SK-N-SH (cell line): ENCODE measurements at regions not wholly inside any gene's neighbourhood (a gene's known extent, or its start where the extent isn't known, plus 50 kb on each side); places are given as distances from the start of the nearest gene placed in this dataset.
A peak's percentile ranks its signal among the peaks of the same experiment; 100 is the strongest.

Experiments
- CTCF ChIA-PET: fragments of 300-600, 350-600 bp; formaldehyde crosslinking; extraction: SDS; loops from one replicate; lab custom pipeline; 2021; lab: Yijun Ruan, JAX
- POLR2A ChIA-PET: fragments of 350-600 bp; sonication (Branson Sonifier 250); formaldehyde crosslinking; extraction: SDS; loops from one replicate; lab custom pipeline; 2020; ENCODE audit warnings: antibody characterized with exemption, inconsistent platforms; lab: Yijun Ruan, JAX
- DNase-seq: peaks from one replicate; pipeline ENCODE4 v3.0.0; 2012
- H2AFZ ChIP-seq: fragments of 200-600 bp; sonication (generic); 2 replicates; pipeline ENCODE4 v1.8.1; 2016; ENCODE audit warnings: antibody characterized with exemption, mild to moderate bottlenecking, low read depth
- H3F3A ChIP-seq: fragments of 200-600 bp; sonication (generic); replicated peaks from 2 replicates; pipeline ENCODE3; 2016; ENCODE audit warnings: antibody characterized with exemption, mild to moderate bottlenecking; ENCODE audit not compliant: insufficient read depth
- H3K27ac ChIP-seq, 2 experiments: fragments of 200-500 bp in 1 of 2; fragments of 200-600 bp in 1 of 2; sonication (Bioruptor generic) in 1 of 2; sonication (generic), shearing (Covaris generic) in 1 of 2; 2 replicates each; pipeline versions ENCODE4 v1.5.1 to v1.6.1; 2014 to 2016; ENCODE audit warnings: low read depth in 2 of 2, inconsistent platforms in 1 of 2, low read length in 1 of 2, mild to moderate bottlenecking in 1 of 2, mixed read lengths in 1 of 2
- H3K27me3 ChIP-seq: fragments of 200-600 bp; sonication (generic), shearing (Covaris generic); 2 replicates; pipeline ENCODE4 v1.6.1; 2016; ENCODE audit warnings: mixed run types; ENCODE audit not compliant: insufficient read depth
- H3K36me3 ChIP-seq, 2 experiments: fragments of 200-500 bp in 1 of 2; fragments of 200-600 bp in 1 of 2; sonication (Bioruptor generic) in 1 of 2; sonication (generic) in 1 of 2; replicated peaks in 1 of 2; 2 replicates each; pipeline versions ENCODE3 to v1.5.1; 2014 to 2016; ENCODE audit warnings: low read length in 1 of 2, mild to moderate bottlenecking in 1 of 2; ENCODE audit not compliant: insufficient read depth in 2 of 2, control insufficient read depth in 1 of 2
- H3K4me1 ChIP-seq, 2 experiments: fragments of 200-500 bp in 1 of 2; fragments of 200-600 bp in 1 of 2; sonication (Bioruptor generic) in 1 of 2; sonication (generic), shearing (Covaris generic) in 1 of 2; 2 replicates each; pipeline versions ENCODE4 v1.5.1 to v1.6.1; 2014 to 2016; ENCODE audit warnings: low read depth in 1 of 2, low read length in 1 of 2, mixed run types in 1 of 2; ENCODE audit not compliant: insufficient read depth in 2 of 2, control insufficient read depth in 1 of 2
- H3K4me2 ChIP-seq: fragments of 200-600 bp; sonication (generic), shearing (Covaris generic); 2 replicates; pipeline ENCODE4 v1.6.1; 2017; ENCODE audit warnings: mixed run types
- H3K4me3 ChIP-seq, 2 experiments: fragments of 200-500 bp in 1 of 2; fragments of 200-600 bp in 1 of 2; sonication (Bioruptor generic) in 1 of 2; sonication (generic), shearing (Covaris generic) in 1 of 2; 2 replicates each; pipeline versions ENCODE4 v1.5.1 to v1.8.1; 2014 to 2016; ENCODE audit warnings: low read depth in 2 of 2, inconsistent platforms in 1 of 2, low read length in 1 of 2, mild to moderate bottlenecking in 1 of 2, mixed read lengths in 1 of 2, moderate library complexity in 1 of 2
- H3K79me2 ChIP-seq: fragments of 200-600 bp; sonication (generic); 2 replicates; pipeline ENCODE4 v1.8.1; 2017; ENCODE audit warnings: mild to moderate bottlenecking; ENCODE audit not compliant: insufficient read depth
- H3K9ac ChIP-seq: fragments of 200-600 bp; sonication (generic); 2 replicates; pipeline ENCODE4 v1.6.1; 2017; ENCODE audit warnings: mixed run types
- H3K9me2 ChIP-seq: fragments of 200-600 bp; sonication (generic); 2 replicates; pipeline ENCODE4 v1.6.1; 2017; ENCODE audit warnings: mixed run types
- H3K9me3 ChIP-seq: fragments of 200-600 bp; sonication (generic); 2 replicates; pipeline ENCODE4 v1.6.1; 2017; ENCODE audit warnings: mixed run types, mild to moderate bottlenecking, moderate library complexity
- H4K20me1 ChIP-seq: fragments of 200-600 bp; sonication (generic); 2 replicates; pipeline ENCODE4 v1.6.1; 2017; ENCODE audit warnings: mild to moderate bottlenecking, mixed run types; ENCODE audit not compliant: insufficient read depth
- CHD2 ChIP-seq: fragments of 150-350 bp; IDR thresholded peaks from 2 replicates; pipeline ENCODE4 v1.6.1; 2018; ENCODE audit warnings: low read length; ENCODE audit not compliant: partially characterized antibody
- ELF1 ChIP-seq: IDR thresholded peaks from 2 replicates; pipeline ENCODE4 v1.4.0; 2012
- EZH2phosphoT487 ChIP-seq: fragments of 200-600 bp; sonication (generic); IDR thresholded peaks from 2 replicates; pipeline ENCODE4 v1.6.1; 2017; ENCODE audit warnings: low read depth, mixed run types, mild to moderate bottlenecking, antibody characterized with exemption, moderate library complexity, borderline replicate concordance
- FOXJ3 ChIP-seq: sonication (generic); formaldehyde crosslinking; IDR thresholded peaks from 2 replicates; pipeline ENCODE4 v1.5.1; 2020; ENCODE audit warnings: mild to moderate bottlenecking, missing genetic modification reagents
- FOXM1 ChIP-seq: IDR thresholded peaks from 2 replicates; pipeline ENCODE4 v1.4.0; 2012; ENCODE audit warnings: low read depth, mild to moderate bottlenecking
- GATA2 ChIP-seq: sonication (generic); formaldehyde crosslinking; IDR thresholded peaks from 2 replicates; pipeline ENCODE4 v1.5.0; 2020; ENCODE audit warnings: mild to moderate bottlenecking, missing genetic modification reagents
- JUND ChIP-seq: IDR thresholded peaks from 2 replicates; pipeline ENCODE4 v1.4.0; 2012
- MAX ChIP-seq: IDR thresholded peaks from 2 replicates; pipeline ENCODE4 v1.4.0; 2012; ENCODE audit warnings: low read depth
- MEF2A ChIP-seq: IDR thresholded peaks from 2 replicates; pipeline ENCODE4 v1.4.0; 2012; ENCODE audit warnings: low read depth, borderline replicate concordance
- NFIC ChIP-seq: IDR thresholded peaks from 2 replicates; pipeline ENCODE4 v1.4.0; 2012; ENCODE audit warnings: borderline replicate concordance
- POLR2AphosphoS5 ChIP-seq: IDR thresholded peaks from 2 replicates; pipeline ENCODE4 v1.6.1; 2012; ENCODE audit warnings: low read depth, low read length
- RAD21 ChIP-seq: IDR thresholded peaks from 2 replicates; pipeline ENCODE4 v1.6.1; 2012; ENCODE audit warnings: mild to moderate bottlenecking, low read length
- RCOR1 ChIP-seq: fragments of 150-350 bp; IDR thresholded peaks from 2 replicates; pipeline ENCODE4 v1.6.1; 2017; ENCODE audit warnings: antibody characterized with exemption, low read length
- RFX5 ChIP-seq: IDR thresholded peaks from 2 replicates; pipeline ENCODE4 v1.6.1; 2012; ENCODE audit warnings: mild to moderate bottlenecking, improper control_type of control experiment, low read length
- SIN3A ChIP-seq: IDR thresholded peaks from 2 replicates; pipeline ENCODE4 v1.6.1; 2012; ENCODE audit warnings: low read depth, mild to moderate bottlenecking, low read length, moderate library complexity, borderline replicate concordance
- TEAD4 ChIP-seq: IDR thresholded peaks from 2 replicates; pipeline ENCODE4 v1.4.0; 2012; ENCODE audit warnings: mild to moderate bottlenecking, borderline replicate concordance; ENCODE audit not compliant: insufficient read depth
- WGBS: methylation state at CpG from one replicate; pipeline ENCODE4 v1.1.6; 2017; ENCODE audit warnings: low lambda C conversion rate; 5-methylcytosine and 5-hydroxymethylcytosine counted together
- TF ChIP-seq, protein P1 (sequence below): IDR thresholded peaks from 2 replicates; pipeline ENCODE4; 2012
- TF ChIP-seq, protein P2 (sequence below): IDR thresholded peaks from 2 replicates; pipeline ENCODE4 v1.6.1; 2012; ENCODE audit warnings: mild to moderate bottlenecking, low read depth, low read length, moderate library complexity
- TF ChIP-seq, protein P3 (sequence below): IDR thresholded peaks from 2 replicates; pipeline ENCODE4 v1.4.0; 2012; ENCODE audit warnings: low read depth, borderline replicate concordance
- TF ChIP-seq, protein P4 (sequence below): IDR thresholded peaks from 2 replicates; pipeline ENCODE4 v1.4.0; 2012; ENCODE audit warnings: low read depth, borderline replicate concordance

GRCh38 chr5:34411470-34412346 lies 244.4 kb upstream of the RAI14 start:
- no peak overlapping the region for H2AFZ ChIP-seq
- H3F3A ChIP-seq, result peaks cover 9% of the 10 kb centered on the region
- TF ChIP-seq SIN3A (no peak), CHD2 (no peak), ELF1 (no peak), RAD21 (no peak), NFIC (no peak), FOXM1 (no peak), JUND (no peak), POLR2AphosphoS5 (no peak)
- TF ChIP-seq, protein P1, sequence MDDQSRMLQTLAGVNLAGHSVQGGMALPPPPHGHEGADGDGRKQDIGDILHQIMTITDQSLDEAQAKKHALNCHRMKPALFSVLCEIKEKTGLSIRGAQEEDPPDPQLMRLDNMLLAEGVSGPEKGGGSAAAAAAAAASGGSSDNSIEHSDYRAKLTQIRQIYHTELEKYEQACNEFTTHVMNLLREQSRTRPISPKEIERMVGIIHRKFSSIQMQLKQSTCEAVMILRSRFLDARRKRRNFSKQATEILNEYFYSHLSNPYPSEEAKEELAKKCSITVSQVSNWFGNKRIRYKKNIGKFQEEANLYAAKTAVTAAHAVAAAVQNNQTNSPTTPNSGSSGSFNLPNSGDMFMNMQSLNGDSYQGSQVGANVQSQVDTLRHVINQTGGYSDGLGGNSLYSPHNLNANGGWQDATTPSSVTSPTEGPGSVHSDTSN, result no peak
- H3K27me3 ChIP-seq, result no peaks in the 10 kb centered on the region
- H3K9me2 ChIP-seq, result no peaks in the 10 kb centered on the region
- no peaks in the 10 kb centered on the region for H3K9me3 ChIP-seq
- H3K27ac ChIP-seq, result no peak overlapping the region
- H3K9ac ChIP-seq, result no peak overlapping the region
- no peak overlapping the region for H3K4me3 ChIP-seq
- CTCF ChIA-PET, result no interaction called here
- no peaks in the 10 kb centered on the region for H3K36me3 ChIP-seq
- no peaks in the 10 kb centered on the region for H4K20me1 ChIP-seq
- no peak overlapping the region for H3K4me2 ChIP-seq
- POLR2A ChIA-PET, result no interaction called here
- no peak for DNase-seq
- H3K4me1 ChIP-seq, result no peaks in the 10 kb centered on the region; a peak in 1 of 4 replicates
- H3K79me2 ChIP-seq, result no peaks in the 10 kb centered on the region

GRCh38 chr5:34412736-34413135 lies 243.4 kb upstream of the RAI14 start:
- Histone ChIP-seq H3K4me2 (peak overlapping the region; percentile 20), H3F3A (peaks cover 9% of the 10 kb centered on the region), H3K9ac (0 out of 2 replicates have a peak overlapping the region, but pooled peaks have one; percentile 7), H3K4me3 (no peak overlapping the region), H3K9me3 (no peaks in the 10 kb centered on the region), H3K4me1 (no peaks in the 10 kb centered on the region; a peak in 1 of 4 replicates), H3K27me3 (no peaks in the 10 kb centered on the region), H4K20me1 (no peaks in the 10 kb centered on the region), H3K36me3 (no peaks in the 10 kb centered on the region), H3K27ac (peak overlapping the region in 1 of 2 experiments; percentile 36; a peak in 1 of 4 replicates), H3K9me2 (no peaks in the 10 kb centered on the region), H3K79me2 (no peaks in the 10 kb centered on the region), H2AFZ (peak overlapping the region; percentile 36; the same call in 1 of the 2 replicates)
- no peak for DNase-seq
- POLR2A ChIA-PET, result no interaction called here
- WGBS, result 18% methylated on average over 2 of the region's 2 CpGs
- CTCF ChIA-PET, result interaction anchor here (0.6 to 0.7 kb wide), 2 partner anchors 14 to 580 kb away, joined by 3 read pairs; no protein-coding TSS in a partner anchor
- TF ChIP-seq RFX5, result no peak
- TF ChIP-seq GATA2, result no peak
- TF ChIP-seq POLR2AphosphoS5, result no peak
- TF ChIP-seq, protein P2, sequence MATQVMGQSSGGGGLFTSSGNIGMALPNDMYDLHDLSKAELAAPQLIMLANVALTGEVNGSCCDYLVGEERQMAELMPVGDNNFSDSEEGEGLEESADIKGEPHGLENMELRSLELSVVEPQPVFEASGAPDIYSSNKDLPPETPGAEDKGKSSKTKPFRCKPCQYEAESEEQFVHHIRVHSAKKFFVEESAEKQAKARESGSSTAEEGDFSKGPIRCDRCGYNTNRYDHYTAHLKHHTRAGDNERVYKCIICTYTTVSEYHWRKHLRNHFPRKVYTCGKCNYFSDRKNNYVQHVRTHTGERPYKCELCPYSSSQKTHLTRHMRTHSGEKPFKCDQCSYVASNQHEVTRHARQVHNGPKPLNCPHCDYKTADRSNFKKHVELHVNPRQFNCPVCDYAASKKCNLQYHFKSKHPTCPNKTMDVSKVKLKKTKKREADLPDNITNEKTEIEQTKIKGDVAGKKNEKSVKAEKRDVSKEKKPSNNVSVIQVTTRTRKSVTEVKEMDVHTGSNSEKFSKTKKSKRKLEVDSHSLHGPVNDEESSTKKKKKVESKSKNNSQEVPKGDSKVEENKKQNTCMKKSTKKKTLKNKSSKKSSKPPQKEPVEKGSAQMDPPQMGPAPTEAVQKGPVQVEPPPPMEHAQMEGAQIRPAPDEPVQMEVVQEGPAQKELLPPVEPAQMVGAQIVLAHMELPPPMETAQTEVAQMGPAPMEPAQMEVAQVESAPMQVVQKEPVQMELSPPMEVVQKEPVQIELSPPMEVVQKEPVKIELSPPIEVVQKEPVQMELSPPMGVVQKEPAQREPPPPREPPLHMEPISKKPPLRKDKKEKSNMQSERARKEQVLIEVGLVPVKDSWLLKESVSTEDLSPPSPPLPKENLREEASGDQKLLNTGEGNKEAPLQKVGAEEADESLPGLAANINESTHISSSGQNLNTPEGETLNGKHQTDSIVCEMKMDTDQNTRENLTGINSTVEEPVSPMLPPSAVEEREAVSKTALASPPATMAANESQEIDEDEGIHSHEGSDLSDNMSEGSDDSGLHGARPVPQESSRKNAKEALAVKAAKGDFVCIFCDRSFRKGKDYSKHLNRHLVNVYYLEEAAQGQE, result no peak
- no peak for TF ChIP-seq ELF1
- 0 out of 2 replicates have a peak, but pooled peaks have one; percentile 22 for TF ChIP-seq TEAD4
- no peak for TF ChIP-seq MAX
- TF ChIP-seq EZH2phosphoT487, result no peak
- no peak for TF ChIP-seq MEF2A
- TF ChIP-seq, protein P3, sequence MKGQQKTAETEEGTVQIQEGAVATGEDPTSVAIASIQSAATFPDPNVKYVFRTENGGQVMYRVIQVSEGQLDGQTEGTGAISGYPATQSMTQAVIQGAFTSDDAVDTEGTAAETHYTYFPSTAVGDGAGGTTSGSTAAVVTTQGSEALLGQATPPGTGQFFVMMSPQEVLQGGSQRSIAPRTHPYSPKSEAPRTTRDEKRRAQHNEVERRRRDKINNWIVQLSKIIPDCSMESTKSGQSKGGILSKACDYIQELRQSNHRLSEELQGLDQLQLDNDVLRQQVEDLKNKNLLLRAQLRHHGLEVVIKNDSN, result no peak
- no peak for TF ChIP-seq RCOR1
- TF ChIP-seq, protein P4, sequence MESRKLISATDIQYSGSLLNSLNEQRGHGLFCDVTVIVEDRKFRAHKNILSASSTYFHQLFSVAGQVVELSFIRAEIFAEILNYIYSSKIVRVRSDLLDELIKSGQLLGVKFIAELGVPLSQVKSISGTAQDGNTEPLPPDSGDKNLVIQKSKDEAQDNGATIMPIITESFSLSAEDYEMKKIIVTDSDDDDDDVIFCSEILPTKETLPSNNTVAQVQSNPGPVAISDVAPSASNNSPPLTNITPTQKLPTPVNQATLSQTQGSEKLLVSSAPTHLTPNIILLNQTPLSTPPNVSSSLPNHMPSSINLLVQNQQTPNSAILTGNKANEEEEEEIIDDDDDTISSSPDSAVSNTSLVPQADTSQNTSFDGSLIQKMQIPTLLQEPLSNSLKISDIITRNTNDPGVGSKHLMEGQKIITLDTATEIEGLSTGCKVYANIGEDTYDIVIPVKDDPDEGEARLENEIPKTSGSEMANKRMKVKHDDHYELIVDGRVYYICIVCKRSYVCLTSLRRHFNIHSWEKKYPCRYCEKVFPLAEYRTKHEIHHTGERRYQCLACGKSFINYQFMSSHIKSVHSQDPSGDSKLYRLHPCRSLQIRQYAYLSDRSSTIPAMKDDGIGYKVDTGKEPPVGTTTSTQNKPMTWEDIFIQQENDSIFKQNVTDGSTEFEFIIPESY, result no peak
- no peak for TF ChIP-seq FOXJ3 (CRISPR knock-in tag)
